ENCODE measurements at regions not wholly inside any gene's neighbourhood (a gene's known extent, or its start where the extent isn't known, plus 50 kb on each side); places are given as distances from the start of the nearest gene placed in this dataset. TPM values are rescaled to one million over a fixed set of nuclear protein-coding genes. Genes with fewer than 3 reads are reported as not detected.

Small RNA genes lying in the stretch of these regions (small RNA-seq; reads per million reads assigned to genes)
- gene RNU6-439P: not detected
